22Rv1 (cell line): ENCODE measurements at regions not wholly inside any gene's neighbourhood (a gene's known extent, or its start where the extent isn't known, plus 50 kb on each side); places are given as distances from the start of the nearest gene placed in this dataset.

Source experiments
- CTCF ChIP-seq: fragments of 450-650 bp; IDR thresholded peaks from 2 replicates; pipeline ENCODE4 v1.5.1; 2017; ENCODE audit warnings: mild to moderate bottlenecking
- ZFX ChIP-seq: fragments of 450-650 bp; IDR thresholded peaks from 2 replicates; pipeline ENCODE4 v1.6.1; 2017; ENCODE audit warnings: antibody characterized with exemption, borderline replicate concordance

GRCh38 chr10:2920637-2921036, 146.7 kb upstream of the PFKP start:
- TF ChIP-seq CTCF: no peak
- TF ChIP-seq ZFX: no peak
